Left lung (tissue), 4 donors: ENCODE measurements at regions not wholly inside any gene's neighbourhood (a gene's known extent, or its start where the extent isn't known, plus 50 kb on each side); places are given as distances from the start of the nearest gene placed in this dataset.

Experiments used
- ATAC-seq: fragments of 200-7000 bp; cut with Tn5 transposase; one replicate; pipeline ENCODE4 v1.9.1; 2020; ENCODE audit warnings: moderate library complexity
- DNase-seq, 4 donors: peaks; one replicate each; pipeline ENCODE4 v3.0.0-alpha.2; 2013 to 2020
- H3K27ac ChIP-seq, 2 donors: fragments of 200-600 bp; sonication (generic) in 1 of 2; one replicate each; pipeline versions ENCODE4 v1.5.0 to v1.8.0; 2020 to 2021
- H3K27me3 ChIP-seq, 2 donors: fragments of 200-600 bp; sonication (generic) in 1 of 2; one replicate each; pipeline versions ENCODE4 v1.5.0 to v1.8.0; 2020 to 2021
- H3K36me3 ChIP-seq, 2 donors: fragments of 200-600 bp; sonication (generic) in 1 of 2; one replicate each; pipeline versions ENCODE4 v1.5.0 to v1.8.0; 2020 to 2021
- H3K4me1 ChIP-seq, 2 donors: fragments of 200-600 bp; one replicate each; pipeline ENCODE4 v1.8.0; 2021
- H3K4me3 ChIP-seq, 2 donors: fragments of 200-600 bp; sonication (generic) in 1 of 2; one replicate each; pipeline versions ENCODE4 v1.5.0 to v1.8.0; 2020 to 2021; ENCODE audit warnings: mild to moderate bottlenecking in 1 of 2
- H3K9me3 ChIP-seq, 2 donors: fragments of 200-600 bp; sonication (generic) in 1 of 2; one replicate each; pipeline versions ENCODE4 v1.5.0 to v1.8.0; 2020 to 2021
- intact Hi-C, 2 donors: fragments of 100-400 bp; cut with DNase I; formaldehyde crosslinking; loops; one replicate each; pipeline versions ENCODE4 v1.11.2 to v1.14.2; 2022
- TF ChIP-seq, protein P1 (sequence below), 2 donors: fragments of 200-600 bp; sonication (generic) in 1 of 2; IDR thresholded peaks; one replicate each; pipeline versions ENCODE4 v1.5.0 to v1.8.0; 2021; ENCODE audit warnings: antibody characterized with exemption in 2 of 2
- donor health status: DM: no; HTN: yes; CAD: no.
- donor health status: DM: no; HTN: no; CAD: no.

- intact Hi-C loops, result no loop called here
- no peak overlapping the region for H3K4me3 ChIP-seq
- no peaks in the 10 kb centered on the region for H3K27me3 ChIP-seq
- H3K4me1 ChIP-seq, result peaks cover 0 to 14% of the 10 kb centered on the region in 2 donors
- ATAC-seq (no peak), DNase-seq (no peak)
- TF ChIP-seq, protein P1, sequence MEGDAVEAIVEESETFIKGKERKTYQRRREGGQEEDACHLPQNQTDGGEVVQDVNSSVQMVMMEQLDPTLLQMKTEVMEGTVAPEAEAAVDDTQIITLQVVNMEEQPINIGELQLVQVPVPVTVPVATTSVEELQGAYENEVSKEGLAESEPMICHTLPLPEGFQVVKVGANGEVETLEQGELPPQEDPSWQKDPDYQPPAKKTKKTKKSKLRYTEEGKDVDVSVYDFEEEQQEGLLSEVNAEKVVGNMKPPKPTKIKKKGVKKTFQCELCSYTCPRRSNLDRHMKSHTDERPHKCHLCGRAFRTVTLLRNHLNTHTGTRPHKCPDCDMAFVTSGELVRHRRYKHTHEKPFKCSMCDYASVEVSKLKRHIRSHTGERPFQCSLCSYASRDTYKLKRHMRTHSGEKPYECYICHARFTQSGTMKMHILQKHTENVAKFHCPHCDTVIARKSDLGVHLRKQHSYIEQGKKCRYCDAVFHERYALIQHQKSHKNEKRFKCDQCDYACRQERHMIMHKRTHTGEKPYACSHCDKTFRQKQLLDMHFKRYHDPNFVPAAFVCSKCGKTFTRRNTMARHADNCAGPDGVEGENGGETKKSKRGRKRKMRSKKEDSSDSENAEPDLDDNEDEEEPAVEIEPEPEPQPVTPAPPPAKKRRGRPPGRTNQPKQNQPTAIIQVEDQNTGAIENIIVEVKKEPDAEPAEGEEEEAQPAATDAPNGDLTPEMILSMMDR (IDR thresholded peaks at IDR 0.05), result no peak
- no peaks in the 10 kb centered on the region for H3K36me3 ChIP-seq
- H3K27ac ChIP-seq, result no peak overlapping the region
- H3K9me3 ChIP-seq, result no peaks in the 10 kb centered on the region
These were observed 251.9 kb upstream of the PRDM1 start for GRCh38 chr6:105833959-105834947.

GRCh38 chr6:105832313-105832761 lies 253.8 kb upstream of the PRDM1 start:
- DNase-seq, result no peak
- no peaks in the 10 kb centered on the region for H3K27me3 ChIP-seq
- H3K9me3 ChIP-seq, result no peaks in the 10 kb centered on the region
- H3K36me3 ChIP-seq, result no peaks in the 10 kb centered on the region
- H3K4me1 ChIP-seq, result peaks cover 0 to 14% of the 10 kb centered on the region in 2 donors
- peak; percentile 54 for ATAC-seq
- no peak overlapping the region for H3K4me3 ChIP-seq
- intact Hi-C loops, result no loop called here
- TF ChIP-seq, protein P1 (IDR thresholded peaks at IDR 0.05), result no peak
- H3K27ac ChIP-seq, result peak overlapping the region in 1 of 2 donors; percentile 14

- Histone ChIP-seq H3K4me1 (peaks cover 0 to 14% of the 10 kb centered on the region in 2 donors), H3K4me3 (no peak overlapping the region), H3K27me3 (no peaks in the 10 kb centered on the region), H3K36me3 (no peaks in the 10 kb centered on the region), H3K9me3 (no peaks in the 10 kb centered on the region), H3K27ac (no peak overlapping the region)
- TF ChIP-seq, protein P1 (IDR thresholded peaks at IDR 0.05), result no peak
- intact Hi-C loops, result no loop called here
- DNase-seq (no peak), ATAC-seq (no peak)
These were observed 254.6 kb upstream of the PRDM1 start for GRCh38 chr6:105831311-105832097.

GRCh38 chr6:105825210-105825609 lies 260.9 kb upstream of the PRDM1 start:
- Histone ChIP-seq H3K4me1 (no peaks in the 10 kb centered on the region), H3K9me3 (peaks cover 0 to 3% of the 10 kb centered on the region in 2 donors), H3K36me3 (no peaks in the 10 kb centered on the region), H3K27me3 (no peaks in the 10 kb centered on the region), H3K27ac (no peak overlapping the region), H3K4me3 (no peak overlapping the region)
- intact Hi-C loops, result no loop called here
- ATAC-seq (no peak), DNase-seq (no peak)
- TF ChIP-seq, protein P1 (IDR thresholded peaks at IDR 0.05), result no peak

DNA sequence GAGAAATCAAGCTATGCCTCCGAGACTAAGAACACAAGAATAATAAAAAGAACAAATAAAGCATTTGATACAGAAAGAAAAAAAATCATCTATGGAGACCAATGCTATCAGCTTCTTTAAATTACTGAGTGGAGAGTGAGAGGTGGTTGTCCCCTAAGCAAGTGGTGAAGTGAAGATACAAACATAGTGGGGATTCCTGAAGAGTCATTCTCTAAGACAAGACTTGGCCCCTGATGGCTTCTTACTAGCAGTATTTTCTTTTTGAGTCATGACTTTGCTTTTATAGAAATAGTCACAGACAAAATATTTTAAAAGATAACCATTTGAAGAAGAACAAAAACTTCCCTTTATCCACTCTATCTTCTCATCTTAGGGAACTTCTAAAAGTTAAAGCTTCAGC lies 261.4 kb upstream of the PRDM1 start:
- TF ChIP-seq, protein P1 (IDR thresholded peaks at IDR 0.05), result no peak
- peaks cover 0 to 3% of the 10 kb centered on the region in 2 donors for H3K9me3 ChIP-seq
- no peaks in the 10 kb centered on the region for H3K4me1 ChIP-seq
- no peaks in the 10 kb centered on the region for H3K36me3 ChIP-seq
- DNase-seq, result no peak
- H3K27ac ChIP-seq, result no peak overlapping the region
- H3K4me3 ChIP-seq, result no peak overlapping the region
- H3K27me3 ChIP-seq, result no peaks in the 10 kb centered on the region
- no peak for ATAC-seq
- intact Hi-C loops, result no loop called here
